ENCODE measurements at regions not wholly inside any gene's neighbourhood (a gene's known extent, or its start where the extent isn't known, plus 50 kb on each side); places are given as distances from the start of the nearest gene placed in this dataset.

- in situ Hi-C loops (cut with HindIII; ENCODE audit: extremely low pct_ligation_motif_present, low pct_unique_long_range_greater_than_20kb): loop anchor here (10.0 kb wide), 1 partner anchor 111 kb away; no protein-coding TSS in a partner anchor
- ChIA-PET POLR2A (no interaction called here), CTCF (ENCODE audit: low intra/inter-chr PET ratio, low total read pairs) (no interaction called here)
- Histone ChIP-seq H4K20me1 (ENCODE audit: insufficient read depth, low read length) (no peaks in the 10 kb centered on the region), H3K36me3 (replicated peaks in 1 of 2; ENCODE audit: control insufficient read depth in 1 of 2, insufficient read depth in 2 of 2, low read length in 2 of 2) (no peaks in the 10 kb centered on the region), H2AFZ (ENCODE audit: low read length) (no peak overlapping the region), H3K9me3 (ENCODE audit: low read length) (no peaks in the 10 kb centered on the region), H3K27me3 (ENCODE audit: control insufficient read depth in 1 of 2, insufficient read depth in 2 of 2, low read length in 2 of 2) (no peaks in the 10 kb centered on the region), H3K27ac (ENCODE audit: extremely low read length, insufficient read depth, low read length) (no peak overlapping the region), H3K4me2 (ENCODE audit: low read depth, low read length) (no peak overlapping the region), H3K79me2 (ENCODE audit: insufficient read depth, low read length) (no peaks in the 10 kb centered on the region), H3K4me3 (replicated peaks in 1 of 3; ENCODE audit: insufficient read depth in 1 of 3, low read depth in 2 of 3, low read length in 3 of 3) (no peak overlapping the region), H3K9ac (ENCODE audit: insufficient read depth, low read depth, low read length) (no peak overlapping the region), H3K4me1 (ENCODE audit: insufficient read depth, low read length) (no peaks in the 10 kb centered on the region)
- BruUV-seq (replicated peaks): no TSS peak
- intact Hi-C loops (cut with micrococcal nuclease; ENCODE audit: unreplicated experiment): no loop called here
- ATAC-seq (no peak), DNase-seq (ENCODE audit: low spot score) (no peak), FAIRE-seq (no peak)
- TF ChIP-seq TFDP2 (CRISPR knock-in tag; IDR thresholded peaks at IDR 0.05) (no peak), ATF2 (CRISPR knock-in tag; IDR thresholded peaks at IDR 0.05) (no peak), SRY (CRISPR knock-in tag; IDR thresholded peaks at IDR 0.05) (no peak), RFX3 (CRISPR knock-in tag; IDR thresholded peaks at IDR 0.05) (no peak), BATF2 (CRISPR knock-in tag; IDR thresholded peaks at IDR 0.05) (no peak), ELK4 (CRISPR knock-in tag; IDR thresholded peaks at IDR 0.05; ENCODE audit: borderline replicate concordance) (no peak), ZNF75D (CRISPR knock-in tag; IDR thresholded peaks at IDR 0.05; ENCODE audit: borderline replicate concordance) (no peak), ZNF597 (CRISPR knock-in tag; IDR thresholded peaks at IDR 0.05) (no peak), ZNF501 (CRISPR knock-in tag; IDR thresholded peaks at IDR 0.05) (no peak), RBAK (CRISPR knock-in tag; IDR thresholded peaks at IDR 0.05) (no peak)
- no CpG with 5 or more reads among the region's 1 CpG for WGBS (ENCODE audit: low lambda C conversion rate)
Measured at GRCh38 chrX:44043496-44043895, 70.3 kb upstream of the NDP start.
